ENCODE measurements at regions not wholly inside any gene's neighbourhood (a gene's known extent, or its start where the extent isn't known, plus 50 kb on each side); places are given as distances from the start of the nearest gene placed in this dataset.

GRCh38 chr4:108397850-108398249 is 222.5 kb upstream of the RPL34 start:
- TF ChIP-seq EZH2 (IDR thresholded peaks at IDR 0.05; ENCODE audit: insufficient read depth, poor library complexity, severe bottlenecking) (no peak), EZH2phosphoT487 (IDR thresholded peaks at IDR 0.05; ENCODE audit: insufficient read depth, low read depth) (no peak)
- H3K27ac ChIP-seq: no peak overlapping the region
- no peak for DNase-seq
- no peak overlapping the region for H3K9ac ChIP-seq
- no peak overlapping the region for H3K4me3 ChIP-seq
- no peaks in the 10 kb centered on the region for H4K20me1 ChIP-seq (ENCODE audit: insufficient read depth)
- no peak overlapping the region for H3K4me2 ChIP-seq (ENCODE audit: unreplicated experiment)
- H3K4me1 ChIP-seq (ENCODE audit: insufficient read depth): no peaks in the 10 kb centered on the region
- no peaks in the 10 kb centered on the region for H3K9me3 ChIP-seq (ENCODE audit: low read depth)
- H3K79me2 ChIP-seq (ENCODE audit: insufficient read depth): no peaks in the 10 kb centered on the region
- no peaks in the 10 kb centered on the region for H3F3A ChIP-seq (ENCODE audit: insufficient read depth)
- in situ Hi-C loops (cut with MboI): no loop called here
- peaks cover 22% of the 10 kb centered on the region for H3K27me3 ChIP-seq (replicated peaks; ENCODE audit: insufficient read depth)
- WGBS, 2 experiments (ENCODE audit: low coverage in 1 of 2, low lambda C conversion rate in 2 of 2, missing lambda C conversion rate in 2 of 2): 44 to 47% methylated on average over 5 of the region's 5 CpGs
- no peaks in the 10 kb centered on the region for H3K9me2 ChIP-seq (ENCODE audit: insufficient read depth)
- no peak overlapping the region for H2AFZ ChIP-seq
- H3K36me3 ChIP-seq (ENCODE audit: low read depth): no peaks in the 10 kb centered on the region

DNA sequence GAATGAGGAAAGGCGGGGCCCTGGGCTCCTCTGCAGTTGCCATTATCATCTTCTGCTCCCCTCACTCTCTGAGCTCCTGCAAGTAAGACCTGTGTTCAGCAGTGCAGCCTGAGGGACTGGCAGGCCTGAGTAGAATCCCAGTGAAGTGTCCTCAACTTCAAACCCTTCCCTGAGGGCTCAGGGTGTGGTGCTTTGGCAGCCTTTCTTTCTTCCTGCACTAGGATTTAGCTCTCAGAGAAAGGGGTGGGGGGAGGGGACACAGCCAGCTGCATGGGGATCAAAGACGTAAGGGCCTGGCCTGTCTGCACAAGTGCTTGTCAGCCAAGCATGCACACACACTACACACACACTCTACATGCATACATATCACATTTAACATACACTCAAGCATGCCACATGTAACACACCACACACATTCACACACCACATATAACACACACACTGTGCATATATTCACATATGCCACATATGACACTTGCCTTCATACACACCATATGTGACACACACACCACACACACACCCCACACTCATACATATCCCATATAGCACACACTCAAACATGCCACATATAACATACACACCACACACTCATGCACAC is 223.4 kb upstream of the RPL34 start:
- no peaks in the 10 kb centered on the region for H3K36me3 ChIP-seq (ENCODE audit: low read depth)
- no peaks in the 10 kb centered on the region for H3F3A ChIP-seq (ENCODE audit: insufficient read depth)
- H3K27ac ChIP-seq: no peak overlapping the region
- no peak for DNase-seq
- H3K9me2 ChIP-seq (ENCODE audit: insufficient read depth): no peaks in the 10 kb centered on the region
- no peaks in the 10 kb centered on the region for H3K9me3 ChIP-seq (ENCODE audit: low read depth)
- WGBS, 2 experiments (ENCODE audit: low coverage in 1 of 2, low lambda C conversion rate in 2 of 2, missing lambda C conversion rate in 2 of 2): 10 to 16% methylated on average over 2 of the region's 2 CpGs
- H3K4me2 ChIP-seq (ENCODE audit: unreplicated experiment): no peak overlapping the region
- no peak overlapping the region for H3K4me3 ChIP-seq
- in situ Hi-C loops (cut with MboI): no loop called here
- H3K9ac ChIP-seq: no peak overlapping the region
- no peaks in the 10 kb centered on the region for H3K79me2 ChIP-seq (ENCODE audit: insufficient read depth)
- H3K27me3 ChIP-seq (replicated peaks; ENCODE audit: insufficient read depth): peaks cover 22% of the 10 kb centered on the region
- H4K20me1 ChIP-seq (ENCODE audit: insufficient read depth): no peaks in the 10 kb centered on the region
- no peaks in the 10 kb centered on the region for H3K4me1 ChIP-seq (ENCODE audit: insufficient read depth)
- TF ChIP-seq EZH2 (IDR thresholded peaks at IDR 0.05; ENCODE audit: insufficient read depth, poor library complexity, severe bottlenecking) (no peak), EZH2phosphoT487 (IDR thresholded peaks at IDR 0.05; ENCODE audit: insufficient read depth, low read depth) (no peak)
- no peak overlapping the region for H2AFZ ChIP-seq

DNA sequence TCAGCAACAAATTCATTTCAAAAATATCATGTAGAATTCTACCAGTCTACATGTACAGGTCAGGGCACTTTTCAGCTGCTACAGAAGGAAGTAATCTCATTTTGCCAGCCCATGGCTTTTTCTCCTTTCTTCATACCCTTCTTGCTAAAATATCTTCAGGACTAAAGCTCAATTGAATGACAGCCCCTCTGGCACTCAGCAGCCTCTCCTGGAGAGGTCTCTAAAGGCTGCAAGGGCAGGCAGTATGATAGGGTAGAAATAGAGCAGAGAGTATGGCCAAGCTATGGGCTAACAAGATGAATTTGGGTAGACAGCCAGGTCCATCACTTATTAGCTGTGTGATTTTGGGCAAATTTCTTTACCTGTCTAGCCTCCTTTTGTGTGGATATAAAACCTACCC is 224.6 kb upstream of the RPL34 start:
- no peaks in the 10 kb centered on the region for H3K79me2 ChIP-seq (ENCODE audit: insufficient read depth)

GRCh38 chr4:108393890-108394472 is 225.2 kb upstream of the LEF1 start:
- H3K9me2 ChIP-seq (ENCODE audit: insufficient read depth): no peaks in the 10 kb centered on the region
- H4K20me1 ChIP-seq (ENCODE audit: insufficient read depth): no peaks in the 10 kb centered on the region
- in situ Hi-C loops (cut with MboI): no loop called here
- no peak overlapping the region for H3K9ac ChIP-seq
- no peak for TF ChIP-seq EZH2 (IDR thresholded peaks at IDR 0.05; ENCODE audit: insufficient read depth, poor library complexity, severe bottlenecking)
- TF ChIP-seq EZH2phosphoT487 (IDR thresholded peaks at IDR 0.05; ENCODE audit: insufficient read depth, low read depth): no peak
- no peaks in the 10 kb centered on the region for H3K79me2 ChIP-seq (ENCODE audit: insufficient read depth)
- H2AFZ ChIP-seq: no peak overlapping the region
- no peaks in the 10 kb centered on the region for H3F3A ChIP-seq (ENCODE audit: insufficient read depth)
- no peak overlapping the region for H3K4me3 ChIP-seq
- no peak overlapping the region for H3K4me2 ChIP-seq (ENCODE audit: unreplicated experiment)
- H3K36me3 ChIP-seq (ENCODE audit: low read depth): no peaks in the 10 kb centered on the region
- H3K27me3 ChIP-seq (replicated peaks; ENCODE audit: insufficient read depth): peaks cover 30% of the 10 kb centered on the region
- 60 to 65% methylated on average over 1 of the region's 1 CpG for WGBS, 2 experiments (ENCODE audit: low coverage in 1 of 2, low lambda C conversion rate in 2 of 2, missing lambda C conversion rate in 2 of 2)
- no peak for DNase-seq
- H3K4me1 ChIP-seq (ENCODE audit: insufficient read depth): no peaks in the 10 kb centered on the region
- H3K27ac ChIP-seq: no peak overlapping the region
- H3K9me3 ChIP-seq (ENCODE audit: low read depth): no peaks in the 10 kb centered on the region

More for the DNA sequence above, 224.6 kb upstream of the RPL34 start:
- H3K36me3 ChIP-seq (ENCODE audit: low read depth): no peaks in the 10 kb centered on the region
- H3K27me3 ChIP-seq (replicated peaks; ENCODE audit: insufficient read depth): peaks cover 32% of the 10 kb centered on the region
- no peak overlapping the region for H3K4me3 ChIP-seq
- no peaks in the 10 kb centered on the region for H3K4me1 ChIP-seq (ENCODE audit: insufficient read depth)
- no peak overlapping the region for H2AFZ ChIP-seq
- no peaks in the 10 kb centered on the region for H3K9me3 ChIP-seq (ENCODE audit: low read depth)
- no peak overlapping the region for H3K27ac ChIP-seq
- TF ChIP-seq EZH2 (IDR thresholded peaks at IDR 0.05; ENCODE audit: insufficient read depth, poor library complexity, severe bottlenecking) (no peak), EZH2phosphoT487 (IDR thresholded peaks at IDR 0.05; ENCODE audit: insufficient read depth, low read depth) (no peak)
- no peaks in the 10 kb centered on the region for H4K20me1 ChIP-seq (ENCODE audit: insufficient read depth)
- H3F3A ChIP-seq (ENCODE audit: insufficient read depth): no peaks in the 10 kb centered on the region
- in situ Hi-C loops (cut with MboI): no loop called here
- no peak for DNase-seq
- no peak overlapping the region for H3K9ac ChIP-seq
- no peaks in the 10 kb centered on the region for H3K9me2 ChIP-seq (ENCODE audit: insufficient read depth)
- H3K4me2 ChIP-seq (ENCODE audit: unreplicated experiment): no peak overlapping the region
